Gastroesophageal sphincter (tissue), 3 donors: ENCODE measurements at regions not wholly inside any gene's neighbourhood (a gene's known extent, or its start where the extent isn't known, plus 50 kb on each side); places are given as distances from the start of the nearest gene placed in this dataset.

Experiments
- CTCF ChIP-seq, 4 experiments: fragments of 200-600 bp in 2 of 4; fragments of 450-650 bp in 2 of 4; sonication (generic) in 1 of 4; IDR thresholded peaks; one replicate each; pipeline ENCODE4 v1.5.1; 2017 to 2019; ENCODE audit warnings: antibody characterized with exemption in 4 of 4, mild to moderate bottlenecking in 2 of 4, moderate library complexity in 2 of 4
- EP300 ChIP-seq: sonication (generic); formaldehyde crosslinking; IDR thresholded peaks from one replicate; pipeline ENCODE4 v1.6.1; 2017; ENCODE audit warnings: antibody characterized with exemption, mild to moderate bottlenecking
- POLR2A ChIP-seq, 2 donors: fragments of 450-650 bp; IDR thresholded peaks; one replicate each; pipeline ENCODE4 v1.6.1; 2017; ENCODE audit warnings: antibody characterized with exemption in 2 of 2, mild to moderate bottlenecking in 2 of 2, moderate library complexity in 1 of 2
- POLR2AphosphoS5 ChIP-seq: sonication (generic); formaldehyde crosslinking; IDR thresholded peaks from one replicate; pipeline ENCODE4 v1.6.1; 2017; ENCODE audit warnings: antibody characterized with exemption

GRCh38 chrX:9188117-9188516 is 154.2 kb upstream of the FAM9B start:
- TF ChIP-seq POLR2A (IDR thresholded peaks at IDR 0.05) (no peak), CTCF (IDR thresholded peaks at IDR 0.05) (no peak), EP300 (no peak), POLR2AphosphoS5 (no peak)
